ENCODE measurements at regions not wholly inside any gene's neighbourhood (a gene's known extent, or its start where the extent isn't known, plus 50 kb on each side); places are given as distances from the start of the nearest gene placed in this dataset.
"Not testable (repeated sequence)": the region's sequence is repeated elsewhere in the genome, so short reads cannot be mapped to it uniquely, and the experiment has no call there.

DNA sequence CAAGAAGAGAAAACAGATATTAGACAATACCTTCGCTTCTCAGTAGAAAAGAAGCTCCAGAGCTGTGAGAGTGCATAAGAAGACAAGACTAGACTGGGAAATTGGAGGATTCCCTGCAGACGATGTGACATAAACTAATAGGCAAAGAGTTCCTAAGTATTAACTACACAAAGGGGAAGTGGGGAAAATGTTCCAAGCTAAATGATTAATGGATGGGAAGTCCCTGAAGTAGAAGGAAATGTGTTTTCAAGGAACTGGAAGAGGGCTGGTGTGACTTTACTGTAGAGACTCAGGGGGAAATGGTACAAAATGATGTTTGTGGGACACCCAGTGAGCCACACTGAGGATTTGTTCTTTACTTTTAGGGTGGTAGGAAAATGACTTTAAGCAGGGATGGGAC, 69.7 kb upstream of the DCLK2 start:
- H3K4me3 ChIP-seq (ENCODE audit: low read depth, low read length), result no peak overlapping the region
- no peak for DNase-seq (ENCODE audit: low read depth, low spot score)
- TF ChIP-seq CTCF (IDR thresholded peaks at IDR 0.05; ENCODE audit: low read depth, low read length), result no peak
- in situ Hi-C loops (cut with HindIII; ENCODE audit: low sequenced_read_pairs), result no loop called here

DNA sequence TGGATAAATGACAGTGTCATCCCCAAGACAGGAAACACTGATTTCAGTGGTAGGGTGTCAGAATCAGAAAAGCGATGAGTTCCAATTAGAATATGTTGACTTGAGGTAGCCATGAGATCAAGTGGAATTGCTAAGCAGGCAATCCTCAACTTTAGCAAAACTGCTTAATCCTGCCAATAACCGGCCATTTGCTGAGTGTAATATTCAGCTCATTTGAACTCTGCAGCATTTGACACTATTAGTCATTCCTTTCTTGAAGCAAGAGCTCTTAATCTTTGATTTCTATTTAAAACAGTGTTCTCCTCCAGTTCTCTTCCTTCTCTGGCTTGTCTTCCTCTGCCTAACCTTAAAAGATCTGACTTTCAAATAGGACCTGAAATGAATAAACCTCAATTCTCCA, 68.7 kb upstream of the DCLK2 start:
- in situ Hi-C loops (cut with HindIII; ENCODE audit: low sequenced_read_pairs), result no loop called here

GRCh38 chr4:150010525-150011126, 67.6 kb upstream of the DCLK2 start:
- peak; percentile 62 for TF ChIP-seq CTCF (IDR thresholded peaks at IDR 0.05; ENCODE audit: low read depth, low read length)
- in situ Hi-C loops (cut with HindIII; ENCODE audit: low sequenced_read_pairs), result no loop called here
- H3K4me3 ChIP-seq (ENCODE audit: low read depth, low read length), result no peak overlapping the region
- peak; percentile 78 for DNase-seq (ENCODE audit: low read depth, low spot score)

More for the DNA sequence above, 68.7 kb upstream of the DCLK2 start:
- H3K4me3 ChIP-seq (ENCODE audit: low read depth, low read length), result no peak overlapping the region
- DNase-seq (ENCODE audit: low read depth, low spot score), result no peak
- TF ChIP-seq CTCF (IDR thresholded peaks at IDR 0.05; ENCODE audit: low read depth, low read length), result no peak

DNA sequence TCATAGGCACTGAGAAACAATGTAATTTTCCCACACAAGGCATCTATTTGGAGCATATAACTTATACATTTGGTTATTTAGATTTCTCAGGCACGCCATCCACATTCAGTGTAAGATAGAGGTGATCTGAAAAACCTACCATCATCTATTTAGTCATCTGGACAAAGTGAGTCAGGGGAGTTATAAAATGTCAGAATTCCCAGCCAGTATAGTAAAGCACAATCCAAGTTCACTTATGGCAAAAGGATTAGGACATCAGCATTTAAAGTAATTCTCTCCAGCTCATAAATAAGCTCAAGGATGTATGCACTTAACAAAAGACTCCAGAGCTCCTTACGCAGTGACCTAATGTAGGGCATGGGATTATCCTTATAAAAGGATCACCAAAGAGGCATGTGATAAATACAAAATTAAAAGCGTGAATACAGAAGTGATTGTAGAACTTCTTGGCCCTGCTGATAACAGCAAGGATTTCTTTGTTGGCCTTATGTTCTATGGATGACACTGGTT, 65.3 kb upstream of the DCLK2 start:
- no peak overlapping the region for H3K4me3 ChIP-seq (ENCODE audit: low read depth, low read length)
- in situ Hi-C loops (cut with HindIII; ENCODE audit: low sequenced_read_pairs), result no loop called here
- no peak for DNase-seq (ENCODE audit: low read depth, low spot score)
- no peak for TF ChIP-seq CTCF (IDR thresholded peaks at IDR 0.05; ENCODE audit: low read depth, low read length)

- H3K4me3 ChIP-seq (ENCODE audit: low read depth, low read length); in situ Hi-C loops (cut with HindIII; ENCODE audit: low sequenced_read_pairs); DNase-seq (ENCODE audit: low read depth, low spot score): not testable (repeated sequence)
These were observed 62.3 kb upstream of the DCLK2 start for GRCh38 chr4:150015910-150016309.

DNA sequence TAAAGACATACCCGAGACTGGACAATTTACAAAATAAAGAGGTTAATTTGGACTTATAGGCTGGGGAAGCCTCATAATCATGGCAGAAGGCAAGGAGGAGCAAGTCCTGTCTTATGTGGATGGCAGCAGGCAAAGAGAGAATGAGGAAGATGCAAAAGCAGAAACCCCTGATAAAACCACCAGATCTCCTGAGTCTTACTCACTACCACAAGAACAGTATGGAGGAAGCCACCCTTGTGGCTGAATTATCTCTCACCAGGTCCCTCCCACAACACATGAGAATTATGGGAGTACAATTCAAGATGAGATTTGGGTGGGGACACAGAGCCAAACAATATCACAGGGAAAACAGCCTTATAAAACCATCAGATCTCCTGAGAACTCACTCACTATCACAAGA, 61.6 kb upstream of the DCLK2 start:
- in situ Hi-C loops (cut with HindIII; ENCODE audit: low sequenced_read_pairs); H3K4me3 ChIP-seq (ENCODE audit: low read depth, low read length); DNase-seq (ENCODE audit: low read depth, low spot score): not testable (repeated sequence)

DNA sequence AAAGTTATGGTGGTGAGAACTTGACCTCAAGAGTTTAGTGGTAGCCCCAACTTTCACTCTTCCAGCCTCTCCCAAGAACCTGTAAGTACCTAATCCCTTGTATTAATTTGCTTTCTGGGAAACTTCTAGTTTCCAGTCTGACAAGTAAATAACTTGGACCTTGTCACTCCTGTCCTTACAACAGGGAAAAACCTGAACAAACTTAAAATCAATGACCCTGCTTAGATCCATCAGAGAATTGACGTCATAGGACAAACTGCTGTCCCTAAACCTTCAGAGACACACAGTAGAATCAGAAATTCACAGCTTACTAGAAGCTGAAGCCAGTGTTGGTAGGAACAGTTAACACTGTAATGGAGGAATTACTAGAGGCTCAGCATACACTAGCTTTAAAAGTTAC, 60.0 kb upstream of the DCLK2 start:
- DNase-seq (ENCODE audit: low read depth, low spot score), result no peak
- H3K4me3 ChIP-seq (ENCODE audit: low read depth, low read length), result no peak overlapping the region
- no peak for TF ChIP-seq CTCF (IDR thresholded peaks at IDR 0.05; ENCODE audit: low read depth, low read length)
- in situ Hi-C loops (cut with HindIII; ENCODE audit: low sequenced_read_pairs), result no loop called here

- in situ Hi-C loops (cut with HindIII; ENCODE audit: low sequenced_read_pairs), result no loop called here
- no peak for TF ChIP-seq CTCF (IDR thresholded peaks at IDR 0.05; ENCODE audit: low read depth, low read length)
- H3K4me3 ChIP-seq (ENCODE audit: low read depth, low read length), result no peak overlapping the region
- DNase-seq (ENCODE audit: low read depth, low spot score), result no peak
These were observed 56.8 kb upstream of the DCLK2 start for GRCh38 chr4:150021483-150021882.

Measured in astrocyte of the spinal cord (primary cell).